Keratinocyte (primary cell): ENCODE measurements at regions not wholly inside any gene's neighbourhood (a gene's known extent, or its start where the extent isn't known, plus 50 kb on each side); places are given as distances from the start of the nearest gene placed in this dataset.

ENCODE experiments used
- DNase-seq: peaks from one replicate; pipeline ENCODE4 v3.0.0-alpha.2; 2011; ENCODE audit warnings: low read depth, missing footprints, low spot score
- FAIRE-seq: peaks from 2 replicates; lab custom pipeline; 2011; peaks lifted over from hg19 to GRCh38; lab: Jason Lieb, UNC
- H2AFZ ChIP-seq: 2 replicates; pipeline ENCODE4 v1.6.0; 2012; ENCODE audit warnings: low read length, control low read depth, inconsistent platforms; ENCODE audit not compliant: control insufficient read depth
- H3K27ac ChIP-seq: 2 replicates; pipeline ENCODE4 v1.5.1; 2011; ENCODE audit warnings: low read length; ENCODE audit not compliant: control insufficient read depth, insufficient read depth
- H3K27me3 ChIP-seq: 3 replicates; pipeline ENCODE4 v1.6.0; 2011; ENCODE audit warnings: low read length; ENCODE audit not compliant: control insufficient read depth, insufficient read depth; ENCODE audit errors: extremely low read depth
- H3K36me3 ChIP-seq, 2 experiments: 2 replicates in 1 of 2; 3 replicates in 1 of 2; pipeline ENCODE4 v1.5.1; 2011; ENCODE audit warnings: low read length in 2 of 2, mild to moderate bottlenecking in 1 of 2; ENCODE audit not compliant: control insufficient read depth in 2 of 2, insufficient read depth in 2 of 2; ENCODE audit errors: extremely low read depth in 1 of 2
- H3K4me1 ChIP-seq: 3 replicates; pipeline ENCODE4 v1.5.1; 2011; ENCODE audit warnings: low read length; ENCODE audit not compliant: control insufficient read depth, insufficient read depth; ENCODE audit errors: extremely low read depth
- H3K4me2 ChIP-seq: 3 replicates; pipeline ENCODE4 v1.6.0; 2011; ENCODE audit warnings: low read depth, low read length; ENCODE audit not compliant: control insufficient read depth, insufficient read depth; ENCODE audit errors: extremely low read depth
- H3K4me3 ChIP-seq, 3 experiments: fragments of 200-600 bp in 1 of 3; sonication (generic) in 1 of 3; 2 replicates in 2 of 3; 3 replicates in 1 of 3; pipeline ENCODE4 v1.5.1; 2011 to 2016; ENCODE audit warnings: low read length in 3 of 3, mild to moderate bottlenecking in 3 of 3, control low read depth in 2 of 3, inconsistent platforms in 1 of 3, low read depth in 1 of 3, mixed read lengths in 1 of 3, mixed run types in 1 of 3, moderate library complexity in 1 of 3; ENCODE audit not compliant: control insufficient read depth in 2 of 3, insufficient read depth in 2 of 3; ENCODE audit errors: extremely low read depth in 1 of 3
- H3K79me2 ChIP-seq: 2 replicates; pipeline ENCODE4 v1.6.0; 2012; ENCODE audit warnings: low read length; ENCODE audit not compliant: control insufficient read depth, insufficient read depth
- H3K9ac ChIP-seq: 3 replicates; pipeline ENCODE4 v1.6.0; 2011; ENCODE audit warnings: low read length; ENCODE audit not compliant: control insufficient read depth, insufficient read depth; ENCODE audit errors: extremely low read depth
- H3K9me1 ChIP-seq: 3 replicates; pipeline ENCODE4 v1.6.0; 2011; ENCODE audit warnings: low read length; ENCODE audit not compliant: control insufficient read depth, insufficient read depth; ENCODE audit errors: extremely low read depth
- H3K9me3 ChIP-seq: 2 replicates; pipeline ENCODE4 v1.5.1; 2012; ENCODE audit warnings: low read depth, low read length; ENCODE audit not compliant: control insufficient read depth
- H4K20me1 ChIP-seq: 3 replicates; pipeline ENCODE4 v1.6.0; 2011; ENCODE audit warnings: low read length; ENCODE audit not compliant: control insufficient read depth, insufficient read depth; ENCODE audit errors: extremely low read depth
- EZH2 ChIP-seq: IDR thresholded peaks from one replicate; pipeline ENCODE4 v1.6.1; 2012; ENCODE audit warnings: inconsistent platforms, mild to moderate bottlenecking, low read length, moderate library complexity
- dilution Hi-C: fragments of 300-500 bp; cut with MboI; formaldehyde crosslinking; loops from one replicate; pipeline ENCODE4 v1.7.0; 2020; ENCODE audit warnings: low sequenced_read_pairs; ENCODE audit not compliant: extremely low pct_ligation_motif_present
- TF ChIP-seq, protein P1 (sequence below), 3 experiments: IDR thresholded peaks in 1 of 3; conservative IDR thresholded peaks in 1 of 3; optimal IDR thresholded peaks in 1 of 3; 2 replicates in 2 of 3; 3 replicates in 1 of 3; pipeline versions ENCODE3 to v1.5.1; 2011; ENCODE audit warnings: low read length in 3 of 3, mild to moderate bottlenecking in 3 of 3, moderate library complexity in 2 of 3, control low read depth in 1 of 3, inconsistent platforms in 1 of 3; ENCODE audit not compliant: insufficient read depth in 2 of 3; ENCODE audit errors: extremely low read depth in 1 of 3

- dilution Hi-C loops, result no loop called here
- Histone ChIP-seq H3K36me3 (no peaks in the 10 kb centered on the region), H3K4me2 (peak overlapping the region; percentile 50), H3K4me1 (peaks cover 41% of the 10 kb centered on the region), H4K20me1 (no peaks in the 10 kb centered on the region), H3K9me1 (no peaks in the 10 kb centered on the region), H3K9me3 (no peaks in the 10 kb centered on the region), H3K9ac (no peak overlapping the region), H2AFZ (no peak overlapping the region), H3K27me3 (no peaks in the 10 kb centered on the region), H3K4me3 (no peak overlapping the region), H3K79me2 (no peaks in the 10 kb centered on the region), H3K27ac (peak overlapping the region; percentile 42)
- DNase-seq, result no peak
- TF ChIP-seq EZH2, result no peak
- TF ChIP-seq, protein P1, sequence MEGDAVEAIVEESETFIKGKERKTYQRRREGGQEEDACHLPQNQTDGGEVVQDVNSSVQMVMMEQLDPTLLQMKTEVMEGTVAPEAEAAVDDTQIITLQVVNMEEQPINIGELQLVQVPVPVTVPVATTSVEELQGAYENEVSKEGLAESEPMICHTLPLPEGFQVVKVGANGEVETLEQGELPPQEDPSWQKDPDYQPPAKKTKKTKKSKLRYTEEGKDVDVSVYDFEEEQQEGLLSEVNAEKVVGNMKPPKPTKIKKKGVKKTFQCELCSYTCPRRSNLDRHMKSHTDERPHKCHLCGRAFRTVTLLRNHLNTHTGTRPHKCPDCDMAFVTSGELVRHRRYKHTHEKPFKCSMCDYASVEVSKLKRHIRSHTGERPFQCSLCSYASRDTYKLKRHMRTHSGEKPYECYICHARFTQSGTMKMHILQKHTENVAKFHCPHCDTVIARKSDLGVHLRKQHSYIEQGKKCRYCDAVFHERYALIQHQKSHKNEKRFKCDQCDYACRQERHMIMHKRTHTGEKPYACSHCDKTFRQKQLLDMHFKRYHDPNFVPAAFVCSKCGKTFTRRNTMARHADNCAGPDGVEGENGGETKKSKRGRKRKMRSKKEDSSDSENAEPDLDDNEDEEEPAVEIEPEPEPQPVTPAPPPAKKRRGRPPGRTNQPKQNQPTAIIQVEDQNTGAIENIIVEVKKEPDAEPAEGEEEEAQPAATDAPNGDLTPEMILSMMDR (optimal IDR thresholded peaks at IDR 0.05 in 1 of 3, IDR thresholded peaks at IDR 0.05 in 1 of 3, conservative IDR thresholded peaks at IDR 0.05 in 1 of 3; ENCODE audit: extremely low read depth in 1 of 3, insufficient read depth in 2 of 3, low read length in 3 of 3), result no peak
- FAIRE-seq, result peak; percentile 90
Observed at GRCh38 chr17:69874175-69874670, 200.8 kb upstream of the KCNJ16 start.

DNA sequence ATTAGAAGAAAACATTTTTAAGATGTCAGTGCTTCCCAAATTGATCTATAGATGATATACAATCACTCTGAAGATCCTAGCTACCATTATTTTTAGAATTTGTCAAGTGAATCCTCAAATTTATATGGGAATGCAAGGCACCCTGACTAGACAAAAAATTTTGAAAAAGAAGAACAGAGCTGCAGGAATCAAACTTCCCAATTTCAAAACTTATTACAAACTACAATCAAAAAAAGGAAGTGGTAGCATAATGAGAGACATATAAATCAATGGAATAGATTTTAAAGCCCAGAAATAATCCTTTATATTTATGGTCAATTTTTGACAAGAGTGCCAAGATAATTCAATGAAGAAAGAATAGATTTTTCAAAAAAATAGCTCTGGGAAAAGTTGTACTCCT, 198.3 kb upstream of the KCNJ16 start:
- dilution Hi-C loops, result no loop called here
- Histone ChIP-seq H3K79me2 (no peaks in the 10 kb centered on the region), H3K9ac (no peak overlapping the region), H3K9me1 (no peaks in the 10 kb centered on the region), H3K27ac (no peak overlapping the region), H4K20me1 (no peaks in the 10 kb centered on the region), H3K4me2 (no peak overlapping the region), H3K27me3 (no peaks in the 10 kb centered on the region), H3K4me1 (peaks cover 26% of the 10 kb centered on the region), H3K36me3 (no peaks in the 10 kb centered on the region), H3K9me3 (no peaks in the 10 kb centered on the region), H2AFZ (no peak overlapping the region), H3K4me3 (no peak overlapping the region)
- DNase-seq (no peak), FAIRE-seq (no peak)
- TF ChIP-seq, protein P1 (optimal IDR thresholded peaks at IDR 0.05 in 1 of 3, IDR thresholded peaks at IDR 0.05 in 1 of 3, conservative IDR thresholded peaks at IDR 0.05 in 1 of 3; ENCODE audit: extremely low read depth in 1 of 3, insufficient read depth in 2 of 3, low read length in 3 of 3), result no peak
